H1 (cell line): ENCODE measurements at regions not wholly inside any gene's neighbourhood (a gene's known extent, or its start where the extent isn't known, plus 50 kb on each side); places are given as distances from the start of the nearest gene placed in this dataset.
A peak's percentile ranks its signal among the peaks of the same experiment; 100 is the strongest.

Experiments
- CTCF ChIA-PET: fragments of 300-600 bp; sonication (Branson Sonifier 250); formaldehyde crosslinking; loops from one replicate; lab custom pipeline; 2021; ENCODE audit not compliant: partially characterized antibody; lab: Charles Lee
- POLR2A ChIA-PET: fragments of 300-600 bp; sonication (Branson Sonifier 250); formaldehyde crosslinking; loops from one replicate; lab custom pipeline; 2021; ENCODE audit warnings: inconsistent platforms; ENCODE audit not compliant: partially characterized antibody; lab: Charles Lee
- DNase-seq, 2 experiments: peaks; one replicate each; pipeline versions ENCODE4 v3.0.0 to v3.0.0-alpha.2; 2010 to 2022; ENCODE audit warnings: low spot score in 2 of 2, low read depth in 1 of 2, mixed read lengths in 1 of 2
- FAIRE-seq: peaks from 2 replicates; lab custom pipeline; 2011; peaks lifted over from hg19 to GRCh38; lab: Jason Lieb, UNC
- H2AFZ ChIP-seq: 2 replicates; pipeline ENCODE4 v1.8.1; 2012; ENCODE audit warnings: low read length, inconsistent platforms
- H2AK5ac ChIP-seq: 2 replicates; pipeline ENCODE4 v1.6.1; 2013; ENCODE audit warnings: low read depth, low read length
- H2BK120ac ChIP-seq: replicated peaks from 2 replicates; pipeline ENCODE3; 2013; ENCODE audit warnings: low read depth, low read length, inconsistent platforms
- H2BK12ac ChIP-seq: 2 replicates; pipeline ENCODE4 v1.6.1; 2013; ENCODE audit warnings: low read depth, low read length
- H2BK15ac ChIP-seq: 2 replicates; pipeline ENCODE4 v1.6.1; 2013; ENCODE audit warnings: low read length
- H2BK20ac ChIP-seq: 2 replicates; pipeline ENCODE4 v1.6.1; 2013; ENCODE audit warnings: low read length
- H2BK5ac ChIP-seq: 2 replicates; pipeline ENCODE4 v1.6.1; 2013; ENCODE audit warnings: low read depth, low read length
- H3K14ac ChIP-seq: 2 replicates; pipeline ENCODE4 v1.6.1; 2013; ENCODE audit warnings: inconsistent platforms; ENCODE audit not compliant: insufficient read length
- H3K18ac ChIP-seq: 2 replicates; pipeline ENCODE4 v1.6.1; 2013; ENCODE audit warnings: low read length; ENCODE audit errors: extremely low read depth
- H3K23ac ChIP-seq: 2 replicates; pipeline ENCODE4 v1.6.1; 2013; ENCODE audit warnings: inconsistent platforms; ENCODE audit not compliant: insufficient read length
- H3K23me2 ChIP-seq: 2 replicates; pipeline ENCODE4 v1.6.1; 2013; ENCODE audit warnings: low read depth, low read length
- H3K27ac ChIP-seq: 2 replicates; pipeline ENCODE4 v1.6.1; 2011; ENCODE audit warnings: low read depth, low read length, inconsistent platforms
- H3K27me3 ChIP-seq, 4 experiments: replicated peaks in 1 of 4; 1 replicate in 1 of 4; 2 replicates in 3 of 4; pipeline versions ENCODE4 v1.6.1 to v1.8.1; 2011 to 2013; ENCODE audit warnings: low read length in 3 of 4, mild to moderate bottlenecking in 3 of 4, inconsistent platforms in 2 of 4, mixed read lengths in 2 of 4, moderate library complexity in 1 of 4; ENCODE audit not compliant: control insufficient read depth in 3 of 4, insufficient read depth in 3 of 4; ENCODE audit errors: extremely low read depth in 1 of 4
- H3K36me3 ChIP-seq, 4 experiments: 2 replicates each; pipeline versions ENCODE4 v1.6.1 to v1.8.1; 2011 to 2013; ENCODE audit warnings: mild to moderate bottlenecking in 4 of 4, low read length in 3 of 4, moderate library complexity in 2 of 4, control low read depth in 1 of 4, inconsistent platforms in 1 of 4; ENCODE audit not compliant: insufficient read depth in 4 of 4, control insufficient read depth in 2 of 4
- H3K4ac ChIP-seq: replicated peaks from 2 replicates; pipeline ENCODE3; 2013; ENCODE audit warnings: low read length, low read depth, mixed read lengths, inconsistent platforms; ENCODE audit not compliant: insufficient read length
- H3K4me1 ChIP-seq, 4 experiments: replicated peaks in 1 of 4; 1 replicate in 1 of 4; 2 replicates in 3 of 4; pipeline versions ENCODE4 v1.6.1 to v1.8.1; 2011 to 2013; ENCODE audit warnings: low read length in 3 of 4, inconsistent platforms in 2 of 4, mixed read lengths in 1 of 4; ENCODE audit not compliant: insufficient read depth in 4 of 4, control insufficient read depth in 3 of 4
- H3K4me2 ChIP-seq, 2 experiments: 2 replicates each; pipeline versions ENCODE4 v1.6.1 to v1.8.1; 2011 to 2013; ENCODE audit warnings: low read depth in 2 of 2, low read length in 2 of 2, control low read depth in 1 of 2, inconsistent platforms in 1 of 2, mild to moderate bottlenecking in 1 of 2; ENCODE audit not compliant: insufficient read depth in 1 of 2
- H3K4me3 ChIP-seq, 4 experiments: fragments of 200-600, 300-600 bp in 1 of 4; sonication (generic), shearing (Covaris generic), sonication (Bioruptor Twin) in 1 of 4; 2 replicates each; pipeline versions ENCODE4 v1.5.1 to v1.8.1; 2011 to 2016; ENCODE audit warnings: low read length in 4 of 4, low read depth in 3 of 4, control low read depth in 2 of 4, inconsistent platforms in 2 of 4, mild to moderate bottlenecking in 2 of 4, mixed read lengths in 1 of 4, moderate library complexity in 1 of 4; ENCODE audit not compliant: insufficient read depth in 2 of 4; ENCODE audit errors: extremely low read depth in 1 of 4
- H3K56ac ChIP-seq: replicated peaks from 2 replicates; pipeline ENCODE3; 2013; ENCODE audit warnings: low read depth, mild to moderate bottlenecking, mixed read lengths, low read length, inconsistent platforms; ENCODE audit not compliant: insufficient read length
- H3K79me1 ChIP-seq: 2 replicates; pipeline ENCODE4 v1.6.1; 2013; ENCODE audit warnings: low read depth, low read length, control low read depth
- H3K79me2 ChIP-seq, 2 experiments: 2 replicates each; pipeline versions ENCODE4 v1.6.1 to v1.8.1; 2012 to 2013; ENCODE audit warnings: low read length in 2 of 2, mild to moderate bottlenecking in 2 of 2, inconsistent platforms in 1 of 2; ENCODE audit not compliant: insufficient read depth in 2 of 2, control insufficient read depth in 1 of 2
- H3K9ac ChIP-seq, 4 experiments: replicated peaks in 1 of 4; 1 replicate in 1 of 4; 2 replicates in 3 of 4; pipeline versions ENCODE4 v1.6.1 to v1.8.1; 2011 to 2013; ENCODE audit warnings: low read depth in 3 of 4, low read length in 3 of 4, control low read depth in 2 of 4, mild to moderate bottlenecking in 2 of 4, moderate library complexity in 2 of 4, inconsistent platforms in 1 of 4; ENCODE audit errors: extremely low read depth in 1 of 4
- H3K9me3 ChIP-seq, 2 experiments: 2 replicates each; pipeline versions ENCODE4 v1.6.1 to v1.8.1; 2012 to 2013; ENCODE audit warnings: mild to moderate bottlenecking in 2 of 2, moderate library complexity in 2 of 2, control low read depth in 1 of 2, inconsistent platforms in 1 of 2, low read depth in 1 of 2, low read length in 1 of 2, mixed read lengths in 1 of 2; ENCODE audit not compliant: insufficient read depth in 2 of 2
- H4K20me1 ChIP-seq, 2 experiments: replicated peaks in 1 of 2; 2 replicates each; pipeline versions ENCODE3 to v1.8.1; 2011 to 2013; ENCODE audit warnings: inconsistent platforms in 2 of 2, low read length in 2 of 2, mild to moderate bottlenecking in 1 of 2; ENCODE audit not compliant: insufficient read depth in 2 of 2, control insufficient read depth in 1 of 2
- H4K5ac ChIP-seq: 2 replicates; pipeline ENCODE4 v1.6.1; 2013; ENCODE audit warnings: low read length, low read depth, mixed read lengths, inconsistent platforms; ENCODE audit not compliant: insufficient read length
- H4K8ac ChIP-seq: 2 replicates; pipeline ENCODE4 v1.8.0; 2013; ENCODE audit warnings: mild to moderate bottlenecking, moderate library complexity, low read length, inconsistent platforms; ENCODE audit not compliant: insufficient read depth; ENCODE audit errors: extremely low read depth
- H4K91ac ChIP-seq: replicated peaks from 2 replicates; pipeline ENCODE3; 2013; ENCODE audit warnings: low read length, mixed read lengths, inconsistent platforms; ENCODE audit not compliant: insufficient read length
- ATF2 ChIP-seq: IDR thresholded peaks from 2 replicates; pipeline ENCODE4 v1.6.1; 2012; ENCODE audit warnings: low read length, inconsistent platforms
- BRCA1 ChIP-seq: IDR thresholded peaks from 2 replicates; pipeline ENCODE4 v1.6.1; 2012; ENCODE audit warnings: low read depth, low read length, improper control_type of control experiment
- CTBP2 ChIP-seq: IDR thresholded peaks from 2 replicates; pipeline ENCODE4 v1.7.0; 2011; ENCODE audit warnings: borderline replicate concordance, mild to moderate bottlenecking, moderate library complexity, mixed read lengths, low read length; ENCODE audit not compliant: insufficient read depth, insufficient read length
- E2F6 ChIP-seq: IDR thresholded peaks from 2 replicates; pipeline ENCODE4 v1.6.1; 2012; ENCODE audit warnings: inconsistent platforms
- GABPA ChIP-seq: IDR thresholded peaks from 2 replicates; pipeline ENCODE4 v1.6.1; 2011; ENCODE audit warnings: mild to moderate bottlenecking, low read length, moderate library complexity, borderline replicate concordance; ENCODE audit not compliant: insufficient read depth
- KDM4A ChIP-seq: IDR thresholded peaks from one replicate; pipeline ENCODE4 v1.7.1; 2012; ENCODE audit warnings: low read depth, mild to moderate bottlenecking, moderate library complexity, low read length, inconsistent platforms; ENCODE audit not compliant: severe bottlenecking
- PHF8 ChIP-seq: fragments of 200-600 bp; sonication (generic); conservative IDR thresholded peaks from 2 replicates; pipeline ENCODE4 v1.7.1; 2012; ENCODE audit warnings: low read depth, mild to moderate bottlenecking, inconsistent platforms, low read length, moderate library complexity
- SIN3A ChIP-seq, 2 experiments: IDR thresholded peaks in 1 of 2; conservative IDR thresholded peaks in 1 of 2; 2 replicates each; pipeline ENCODE4 v1.6.1; 2011 to 2012; ENCODE audit warnings: low read length in 2 of 2, improper control_type of control experiment in 1 of 2, low read depth in 1 of 2, mild to moderate bottlenecking in 1 of 2
- SRF ChIP-seq: IDR thresholded peaks from 2 replicates; pipeline ENCODE4 v1.6.1; 2011; ENCODE audit warnings: mild to moderate bottlenecking, low read depth, low read length, moderate library complexity
- USF2 ChIP-seq: IDR thresholded peaks from 2 replicates; pipeline ENCODE4 v1.6.1; 2011; ENCODE audit warnings: low read length, improper control_type of control experiment
- WGBS, 2 experiments: shearing (Covaris generic) in 1 of 2; methylation state at CpG; one replicate each; pipeline versions ENCODE4 v1.1.6 to v1.1.7; 2013 to 2015; ENCODE audit warnings: low lambda C conversion rate in 2 of 2, mixed read lengths in 2 of 2, inconsistent platforms in 1 of 2, low coverage in 1 of 2, missing lambda C conversion rate in 1 of 2; ENCODE audit not compliant: insufficient replicate concordance in 2 of 2, insufficient coverage in 1 of 2, insufficient read length in 1 of 2; ENCODE audit errors: extremely low coverage in 1 of 2, missing lambda C conversion rate in 1 of 2; 5-methylcytosine and 5-hydroxymethylcytosine counted together

GRCh38 chr21:17114045-17114444, 398.8 kb upstream of the CXADR start:
- no peaks in the 10 kb centered on the region for H3K79me2 ChIP-seq
- FAIRE-seq (peak; percentile 19), DNase-seq (peak in 1 of 2 experiments; percentile 2)
- no peak overlapping the region for H2BK15ac ChIP-seq
- H3K4me2 ChIP-seq: peak overlapping the region in 1 of 2 experiments; percentile 29; a peak in 2 of 4 replicates
- H4K20me1 ChIP-seq: no peaks in the 10 kb centered on the region
- H4K91ac ChIP-seq: no peak overlapping the region
- H3K18ac ChIP-seq: no peak overlapping the region
- H2BK20ac ChIP-seq: no peak overlapping the region
- no peak overlapping the region for H3K56ac ChIP-seq
- H2BK5ac ChIP-seq: no peak overlapping the region
- H3K4ac ChIP-seq: no peak overlapping the region
- 34% methylated on average over 3 of the region's 3 CpGs; no CpG with 5 or more reads in 1 of the 2 experiments for WGBS, 2 experiments
- no peaks in the 10 kb centered on the region for H3K9me3 ChIP-seq
- no peak overlapping the region for H3K14ac ChIP-seq
- H3K36me3 ChIP-seq: no peaks in the 10 kb centered on the region
- no peak overlapping the region for H2AFZ ChIP-seq
- H4K8ac ChIP-seq: no peak overlapping the region
- no peak overlapping the region for H3K23ac ChIP-seq
- no peak overlapping the region for H2BK120ac ChIP-seq
- no peak overlapping the region for H2AK5ac ChIP-seq
- no peak overlapping the region for H3K27ac ChIP-seq
- POLR2A ChIA-PET: interaction anchor here (0.6 kb wide), 1 partner anchor 32 kb away, joined by 3 read pairs; no protein-coding TSS in a partner anchor
- H3K4me3 ChIP-seq: peak overlapping the region in 1 of 4 experiments; percentile 15; a peak in 1 of 8 replicates
- H3K23me2 ChIP-seq: no peaks in the 10 kb centered on the region
- H4K5ac ChIP-seq: no peak overlapping the region
- no peaks in the 10 kb centered on the region for H3K79me1 ChIP-seq
- H2BK12ac ChIP-seq: no peak overlapping the region
- peaks cover 0 to 6% (median under 1%) of the 10 kb centered on the region in 4 experiments; a peak in 3 of 7 replicates for H3K4me1 ChIP-seq
- H3K9ac ChIP-seq: no peak overlapping the region
- CTCF ChIA-PET: no interaction called here
- H3K27me3 ChIP-seq: no peaks in the 10 kb centered on the region
- TF ChIP-seq CTBP2 (no peak), SRF (no peak), ATF2 (no peak), SIN3A (conservative IDR thresholded peaks at IDR 0.05 in 1 of 2, IDR thresholded peaks at IDR 0.05 in 1 of 2; ENCODE audit: low read depth in 1 of 2, low read length in 2 of 2) (no peak), KDM4A (no peak), GABPA (no peak), USF2 (no peak), E2F6 (no peak), BRCA1 (no peak), PHF8 (no peak)
